SK-N-MC (cell line): ENCODE measurements at regions not wholly inside any gene's neighbourhood (a gene's known extent, or its start where the extent isn't known, plus 50 kb on each side); places are given as distances from the start of the nearest gene placed in this dataset.

ENCODE experiments used
- EZH2 ChIP-seq: fragments of 200-600 bp; sonication (generic); IDR thresholded peaks from one replicate; pipeline ENCODE4 v1.6.1; 2017; ENCODE audit warnings: antibody characterized with exemption
- FOXP2 ChIP-seq: optimal IDR thresholded peaks from 2 replicates; pipeline ENCODE3; 2011; ENCODE audit warnings: mild to moderate bottlenecking, moderate library complexity; ENCODE audit not compliant: insufficient read depth; ENCODE audit errors: extremely low read length, control extremely low read depth
- POLR2AphosphoS5 ChIP-seq: IDR thresholded peaks from 2 replicates; pipeline ENCODE4 v1.6.1; 2012; ENCODE audit warnings: mild to moderate bottlenecking, low read depth, low read length, borderline replicate concordance

GRCh38 chr18:33495278-33495677 is 54.8 kb upstream of the CCDC178 start:
- TF ChIP-seq EZH2 (no peak), POLR2AphosphoS5 (no peak), FOXP2 (no peak)
